Skeletal muscle tissue (tissue), 3 donors: ENCODE measurements at regions not wholly inside any gene's neighbourhood (a gene's known extent, or its start where the extent isn't known, plus 50 kb on each side); places are given as distances from the start of the nearest gene placed in this dataset.
"Not testable (repeated sequence)": the region's sequence is repeated elsewhere in the genome, so short reads cannot be mapped to it uniquely, and the experiment has no call there.

Experiments used
- H3K27ac ChIP-seq: one replicate; pipeline ENCODE4 v1.7.0; 2013; ENCODE audit warnings: mild to moderate bottlenecking, low read depth, low read length, inconsistent platforms
- H3K27me3 ChIP-seq, 3 donors: one replicate each; pipeline ENCODE4 v1.7.0; 2013; ENCODE audit warnings: low read length in 3 of 3; ENCODE audit not compliant: control insufficient read depth in 3 of 3, insufficient read depth in 3 of 3
- H3K36me3 ChIP-seq, 3 donors: one replicate each; pipeline ENCODE4 v1.7.0; 2013; ENCODE audit warnings: low read length in 3 of 3; ENCODE audit not compliant: control insufficient read depth in 3 of 3, insufficient read depth in 3 of 3
- H3K4me1 ChIP-seq, 3 donors: one replicate each; pipeline ENCODE4 v1.7.0; 2013; ENCODE audit warnings: low read length in 3 of 3, mild to moderate bottlenecking in 3 of 3; ENCODE audit not compliant: control insufficient read depth in 3 of 3, insufficient read depth in 3 of 3
- H3K4me3 ChIP-seq, 3 donors: one replicate each; pipeline ENCODE4 v1.7.0; 2013; ENCODE audit warnings: low read length in 3 of 3
- H3K9ac ChIP-seq, 3 donors: one replicate each; pipeline ENCODE4 v1.7.0; 2013; ENCODE audit warnings: low read length in 3 of 3, mild to moderate bottlenecking in 3 of 3, moderate library complexity in 2 of 3, low read depth in 1 of 3
- H3K9me3 ChIP-seq, 3 donors: one replicate each; pipeline ENCODE4 v1.7.0; 2013; ENCODE audit warnings: low read length in 3 of 3; ENCODE audit not compliant: control insufficient read depth in 3 of 3
- donor health status: Osteomylitis.

- H3K36me3 ChIP-seq, result no peaks in the 10 kb centered on the region
- H3K4me1 ChIP-seq, result no peaks in the 10 kb centered on the region
- H3K4me3 ChIP-seq, result no peak overlapping the region
- no peaks in the 10 kb centered on the region for H3K9me3 ChIP-seq
- H3K27me3 ChIP-seq, result no peaks in the 10 kb centered on the region
- no peak overlapping the region for H3K27ac ChIP-seq
- no peak overlapping the region for H3K9ac ChIP-seq
These were observed 269.2 kb downstream of the LRATD1 start for GRCh38 chr2:14901737-14902136.

DNA sequence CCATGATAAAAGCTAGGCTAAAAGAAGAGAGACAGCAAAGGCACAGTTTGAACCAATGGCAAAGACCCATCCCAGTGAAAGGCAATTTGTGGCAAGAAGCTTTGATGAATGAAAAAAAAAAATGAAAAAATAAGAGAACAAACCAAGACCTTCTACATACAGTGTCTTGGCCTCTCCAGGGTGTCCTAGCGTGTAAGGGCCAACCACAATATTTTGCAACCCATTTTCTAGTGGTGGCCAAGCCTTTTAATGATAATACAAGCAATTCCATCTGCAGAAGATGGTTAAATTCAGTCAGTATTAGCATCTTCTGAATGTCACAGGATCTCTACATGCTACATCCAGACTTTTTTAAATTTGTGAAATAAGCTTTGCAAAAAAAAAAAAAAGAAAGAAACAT lies 270.4 kb downstream of the LRATD1 start:
- Histone ChIP-seq H3K36me3 (no peaks in the 10 kb centered on the region), H3K27me3 (no peaks in the 10 kb centered on the region), H3K27ac (no peak overlapping the region), H3K4me3 (no peak overlapping the region), H3K9ac (no peak overlapping the region), H3K9me3 (no peaks in the 10 kb centered on the region), H3K4me1 (no peaks in the 10 kb centered on the region)

DNA sequence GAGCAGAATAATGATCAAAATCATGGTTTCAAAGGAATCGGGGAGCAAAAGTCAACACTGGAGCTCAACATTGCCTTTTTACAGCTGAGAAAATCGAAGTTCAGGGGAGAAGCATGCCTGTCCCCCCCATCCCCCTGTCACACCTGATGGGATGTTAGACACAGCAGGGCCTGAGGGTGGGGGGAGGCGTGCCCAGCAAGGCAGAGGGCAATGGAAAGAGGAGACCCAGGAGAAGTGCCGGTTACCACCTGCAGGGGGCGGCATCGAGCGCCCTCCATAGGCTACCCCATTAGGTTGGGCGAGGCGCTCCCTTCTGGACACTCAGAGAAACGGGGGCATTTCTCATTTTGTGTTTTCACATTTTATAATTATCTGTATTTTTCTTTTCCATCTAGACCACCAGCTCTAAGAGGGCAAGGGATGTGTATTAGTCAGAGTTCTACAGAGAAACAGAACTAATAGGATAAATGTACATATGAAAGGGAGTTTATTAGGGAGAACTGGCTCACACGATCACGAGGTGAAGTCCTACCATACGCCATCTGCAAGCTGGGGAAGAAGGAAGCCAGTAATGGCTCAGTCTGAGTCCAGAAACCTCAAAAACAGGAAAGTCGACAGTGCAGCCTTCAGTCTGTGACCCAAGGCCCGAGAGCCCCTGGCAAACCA lies 271.3 kb downstream of the LRATD1 start:
- no peak overlapping the region for H3K4me3 ChIP-seq
- H3K9ac ChIP-seq, result no peak overlapping the region
- H3K27me3 ChIP-seq, result no peaks in the 10 kb centered on the region
- no peak overlapping the region for H3K27ac ChIP-seq
- H3K4me1 ChIP-seq, result no peaks in the 10 kb centered on the region
- H3K9me3 ChIP-seq, result no peaks in the 10 kb centered on the region
- H3K36me3 ChIP-seq, result no peaks in the 10 kb centered on the region

DNA sequence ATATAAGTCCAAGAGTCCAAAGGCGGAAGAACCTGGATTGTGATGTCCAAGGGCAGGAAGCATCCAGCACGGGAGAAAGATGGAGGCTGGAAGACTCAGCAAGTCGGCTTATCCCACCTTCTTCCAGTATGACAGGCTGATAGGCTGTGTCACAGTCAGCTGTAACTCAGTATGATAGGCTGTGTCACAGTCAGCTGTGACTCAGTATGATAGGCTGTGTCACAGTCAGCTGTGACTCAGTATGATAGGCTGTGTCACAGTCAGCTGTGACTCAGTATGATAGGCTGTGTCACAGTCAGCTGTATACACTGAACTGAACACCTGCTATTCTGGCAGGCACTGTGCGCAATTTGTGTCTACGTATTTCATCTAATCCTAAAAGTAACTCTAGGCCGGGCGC lies 271.9 kb downstream of the LRATD1 start:
- not testable (repeated sequence) for H3K9ac ChIP-seq, H3K27me3 ChIP-seq, H3K4me3 ChIP-seq, H3K36me3 ChIP-seq, H3K4me1 ChIP-seq, H3K9me3 ChIP-seq, H3K27ac ChIP-seq

- H3K9ac ChIP-seq, result no peak overlapping the region
- no peak overlapping the region for H3K27ac ChIP-seq
- H3K27me3 ChIP-seq, result no peaks in the 10 kb centered on the region
- no peak overlapping the region for H3K4me3 ChIP-seq
- H3K9me3 ChIP-seq, result no peaks in the 10 kb centered on the region
- H3K4me1 ChIP-seq, result no peaks in the 10 kb centered on the region
- H3K36me3 ChIP-seq, result no peaks in the 10 kb centered on the region
These were observed 273.1 kb downstream of the LRATD1 start for GRCh38 chr2:14905571-14905970.

GRCh38 chr2:14907014-14907612 lies 274.6 kb downstream of the LRATD1 start:
- no peaks in the 10 kb centered on the region for H3K9me3 ChIP-seq
- no peak overlapping the region for H3K9ac ChIP-seq

DNA sequence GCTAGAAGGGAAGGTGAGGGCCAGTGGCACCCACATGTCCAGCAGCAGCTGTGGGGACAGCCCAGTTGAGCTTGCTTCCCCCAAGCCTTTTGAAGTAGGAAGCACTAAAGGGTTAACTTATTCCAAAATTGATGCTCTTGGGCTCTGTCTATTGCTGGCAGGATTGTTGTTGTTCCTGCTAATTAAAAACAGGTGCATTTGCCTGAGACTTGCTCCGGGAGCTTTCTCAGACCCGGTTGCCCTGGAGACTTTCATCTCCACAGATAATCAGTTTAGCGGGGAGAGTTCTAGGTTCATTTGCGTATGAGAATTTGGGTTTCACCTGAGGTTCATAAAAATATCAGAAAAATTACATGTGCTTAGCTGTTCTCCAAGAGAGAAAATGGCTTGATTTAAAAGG lies 277.3 kb downstream of the LRATD1 start:
- Histone ChIP-seq H3K36me3 (no peaks in the 10 kb centered on the region), H3K4me1 (no peaks in the 10 kb centered on the region), H3K9me3 (no peaks in the 10 kb centered on the region), H3K27me3 (no peaks in the 10 kb centered on the region), H3K27ac (no peak overlapping the region), H3K9ac (no peak overlapping the region), H3K4me3 (no peak overlapping the region)

More at GRCh38 chr2:14907014-14907612, 274.6 kb downstream of the LRATD1 start:
- Histone ChIP-seq H3K4me1 (no peaks in the 10 kb centered on the region), H3K27me3 (no peaks in the 10 kb centered on the region), H3K4me3 (no peak overlapping the region), H3K36me3 (no peaks in the 10 kb centered on the region), H3K27ac (no peak overlapping the region)

DNA sequence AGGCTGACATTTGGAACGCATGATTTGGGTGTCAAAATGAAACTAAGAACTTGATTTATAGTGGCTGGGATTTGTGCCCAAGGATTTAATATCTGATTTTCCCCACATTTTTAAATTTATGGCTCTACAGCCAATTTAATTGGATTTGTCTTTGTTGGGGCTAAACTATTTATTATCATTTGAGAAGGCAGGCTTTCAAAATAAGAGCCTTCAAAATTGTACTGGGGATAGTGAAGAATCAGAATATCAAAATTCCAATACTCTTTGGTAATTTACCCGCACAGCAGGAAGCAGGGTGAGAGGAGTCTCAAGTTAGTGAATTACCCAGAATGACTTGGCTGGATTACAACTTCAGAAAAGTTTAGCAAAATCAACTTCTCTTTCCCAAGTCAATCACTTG lies 278.1 kb downstream of the LRATD1 start:
- no peak overlapping the region for H3K27ac ChIP-seq
- H3K27me3 ChIP-seq, result no peaks in the 10 kb centered on the region
- H3K9ac ChIP-seq, result no peak overlapping the region
- H3K4me1 ChIP-seq, result no peaks in the 10 kb centered on the region
- no peaks in the 10 kb centered on the region for H3K9me3 ChIP-seq
- no peak overlapping the region for H3K4me3 ChIP-seq
- H3K36me3 ChIP-seq, result no peaks in the 10 kb centered on the region

DNA sequence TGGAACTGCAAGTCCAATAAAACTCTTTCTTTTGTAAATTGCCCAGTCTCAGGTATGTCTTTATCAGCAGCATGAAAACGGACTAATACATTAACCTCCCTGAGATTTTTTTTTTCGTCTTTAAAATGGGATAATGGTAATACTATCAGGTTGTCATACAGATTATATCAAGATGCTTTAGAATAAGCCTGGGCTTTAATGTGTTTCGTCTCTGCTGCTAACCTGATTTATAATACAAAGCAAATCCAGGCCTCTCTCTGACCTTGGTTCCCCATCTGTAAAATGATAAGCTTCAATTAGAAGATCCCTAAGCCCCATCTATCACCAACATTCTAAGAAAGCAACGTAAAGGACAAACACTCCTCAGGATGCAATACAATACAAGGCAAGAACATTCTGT lies 283.5 kb downstream of the LRATD1 start:
- Histone ChIP-seq H3K9me3 (peaks cover 0 to 5% (median 0%) of the 10 kb centered on the region in 3 donors), H3K36me3 (no peaks in the 10 kb centered on the region), H3K27me3 (no peaks in the 10 kb centered on the region)

GRCh38 chr2:14923820-14924580 lies 291.5 kb downstream of the LRATD1 start:
- Histone ChIP-seq H3K9me3 (peaks cover 0 to 3% (median 0%) of the 10 kb centered on the region in 3 donors), H3K9ac (no peak overlapping the region), H3K4me1 (no peaks in the 10 kb centered on the region), H3K4me3 (no peak overlapping the region), H3K36me3 (no peaks in the 10 kb centered on the region), H3K27ac (no peak overlapping the region), H3K27me3 (no peaks in the 10 kb centered on the region)

More for the DNA sequence above, 283.5 kb downstream of the LRATD1 start:
- H3K4me3 ChIP-seq, result no peak overlapping the region
- no peak overlapping the region for H3K27ac ChIP-seq
- H3K9ac ChIP-seq, result no peak overlapping the region
- no peaks in the 10 kb centered on the region for H3K4me1 ChIP-seq
